WTC11 (cell line): ENCODE measurements at regions not wholly inside any gene's neighbourhood (a gene's known extent, or its start where the extent isn't known, plus 50 kb on each side); places are given as distances from the start of the nearest gene placed in this dataset.

Experiments used
- NR1H2 ChIP-seq: sonication (generic); formaldehyde crosslinking; IDR thresholded peaks from 2 replicates; pipeline ENCODE4 v1.9.0; 2021; ENCODE audit warnings: mild to moderate bottlenecking, moderate library complexity, missing genetic modification reagents
- TEAD1 ChIP-seq: sonication (generic); formaldehyde crosslinking; IDR thresholded peaks from 2 replicates; pipeline ENCODE4 v1.8.0; 2022; ENCODE audit warnings: mild to moderate bottlenecking, missing genetic modification reagents
- TF ChIP-seq, protein P1 (sequence below): fragments of 200-600 bp; IDR thresholded peaks from 2 replicates; pipeline ENCODE4 v1.8.0; 2022; ENCODE audit warnings: antibody characterized with exemption

DNA sequence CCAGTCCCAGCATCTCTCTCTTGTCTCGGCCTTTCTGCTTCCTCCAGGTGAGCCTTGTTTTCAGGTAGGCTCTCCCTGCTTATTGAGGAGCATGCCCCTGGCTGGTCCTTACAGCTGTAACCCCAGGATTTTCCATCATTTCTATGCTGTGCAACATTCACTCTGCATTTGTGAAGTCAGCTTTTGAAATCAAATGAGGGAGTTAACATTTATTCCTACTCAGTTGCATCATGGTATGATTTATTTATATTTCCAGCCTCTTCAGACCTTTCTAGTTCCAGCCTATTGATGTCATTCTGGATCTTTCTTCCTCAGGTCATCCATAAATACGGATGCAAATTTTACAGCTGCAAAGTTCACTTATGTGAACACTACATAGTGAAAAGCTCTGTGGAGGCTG, 755.6 kb downstream of the TYW1 start:
- TF ChIP-seq TEAD1 (CRISPR knock-in tag) (no peak), NR1H2 (CRISPR knock-in tag) (no peak)
- TF ChIP-seq, protein P1, sequence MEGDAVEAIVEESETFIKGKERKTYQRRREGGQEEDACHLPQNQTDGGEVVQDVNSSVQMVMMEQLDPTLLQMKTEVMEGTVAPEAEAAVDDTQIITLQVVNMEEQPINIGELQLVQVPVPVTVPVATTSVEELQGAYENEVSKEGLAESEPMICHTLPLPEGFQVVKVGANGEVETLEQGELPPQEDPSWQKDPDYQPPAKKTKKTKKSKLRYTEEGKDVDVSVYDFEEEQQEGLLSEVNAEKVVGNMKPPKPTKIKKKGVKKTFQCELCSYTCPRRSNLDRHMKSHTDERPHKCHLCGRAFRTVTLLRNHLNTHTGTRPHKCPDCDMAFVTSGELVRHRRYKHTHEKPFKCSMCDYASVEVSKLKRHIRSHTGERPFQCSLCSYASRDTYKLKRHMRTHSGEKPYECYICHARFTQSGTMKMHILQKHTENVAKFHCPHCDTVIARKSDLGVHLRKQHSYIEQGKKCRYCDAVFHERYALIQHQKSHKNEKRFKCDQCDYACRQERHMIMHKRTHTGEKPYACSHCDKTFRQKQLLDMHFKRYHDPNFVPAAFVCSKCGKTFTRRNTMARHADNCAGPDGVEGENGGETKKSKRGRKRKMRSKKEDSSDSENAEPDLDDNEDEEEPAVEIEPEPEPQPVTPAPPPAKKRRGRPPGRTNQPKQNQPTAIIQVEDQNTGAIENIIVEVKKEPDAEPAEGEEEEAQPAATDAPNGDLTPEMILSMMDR: no peak
